NT2/D1 (cell line): ENCODE measurements at regions not wholly inside any gene's neighbourhood (a gene's known extent, or its start where the extent isn't known, plus 50 kb on each side); places are given as distances from the start of the nearest gene placed in this dataset.

Source experiments
- DNase-seq: peaks from one replicate; pipeline ENCODE4 v3.0.0-alpha.2; 2011; ENCODE audit warnings: low read depth, low spot score
- H3K27me3 ChIP-seq: 2 replicates; pipeline ENCODE4 v1.6.0; 2011; ENCODE audit warnings: mild to moderate bottlenecking; ENCODE audit not compliant: insufficient read length, insufficient read depth
- H3K36me3 ChIP-seq: 2 replicates; pipeline ENCODE4 v1.6.1; 2011; ENCODE audit warnings: mild to moderate bottlenecking, low read length, mixed read lengths; ENCODE audit not compliant: insufficient read depth, insufficient read length
- H3K4me1 ChIP-seq: 2 replicates; pipeline ENCODE4 v1.5.1; 2011; ENCODE audit not compliant: insufficient read depth, insufficient read length
- H3K4me3 ChIP-seq: 2 replicates; pipeline ENCODE4 v1.5.1; 2011; ENCODE audit warnings: low read depth; ENCODE audit not compliant: insufficient read length
- H3K9ac ChIP-seq: 2 replicates; pipeline ENCODE4 v1.6.0; 2011; ENCODE audit warnings: low read depth; ENCODE audit not compliant: insufficient read length
- H3K9me3 ChIP-seq: 2 replicates; pipeline ENCODE4 v1.5.1; 2011; ENCODE audit warnings: mild to moderate bottlenecking, low read length; ENCODE audit not compliant: insufficient read depth
- SUZ12 ChIP-seq: IDR thresholded peaks from 2 replicates; pipeline ENCODE4 v1.6.1; 2011; ENCODE audit not compliant: insufficient read length, insufficient read depth; ENCODE audit errors: extremely low read depth
- YY1 ChIP-seq: IDR thresholded peaks from 2 replicates; pipeline ENCODE4 v1.6.1; 2011; ENCODE audit not compliant: insufficient read length, insufficient read depth
- ZNF274 ChIP-seq: IDR thresholded peaks from 2 replicates; pipeline ENCODE4 v1.6.1; 2011; ENCODE audit warnings: mild to moderate bottlenecking, low read depth, low read length

GRCh38 chr2:156706576-156706975 lies 270.4 kb downstream of the GPD2 start:
- no peaks in the 10 kb centered on the region for H3K9me3 ChIP-seq
- DNase-seq, result no peak
- no peak overlapping the region for H3K4me3 ChIP-seq
- no peaks in the 10 kb centered on the region for H3K36me3 ChIP-seq
- no peaks in the 10 kb centered on the region for H3K27me3 ChIP-seq
- no peak for TF ChIP-seq SUZ12
- TF ChIP-seq ZNF274, result no peak
- no peak for TF ChIP-seq YY1
- no peak overlapping the region for H3K9ac ChIP-seq
- H3K4me1 ChIP-seq, result no peaks in the 10 kb centered on the region

GRCh38 chr2:156708051-156708450 lies 271.9 kb downstream of the GPD2 start:
- H3K9ac ChIP-seq, result no peak overlapping the region
- no peaks in the 10 kb centered on the region for H3K4me1 ChIP-seq
- no peaks in the 10 kb centered on the region for H3K36me3 ChIP-seq
- no peaks in the 10 kb centered on the region for H3K27me3 ChIP-seq
- no peak for TF ChIP-seq ZNF274
- TF ChIP-seq SUZ12, result no peak
- TF ChIP-seq YY1, result no peak
- no peak for DNase-seq
- no peaks in the 10 kb centered on the region for H3K9me3 ChIP-seq
- no peak overlapping the region for H3K4me3 ChIP-seq

- DNase-seq, result no peak
- TF ChIP-seq YY1 (no peak), ZNF274 (no peak), SUZ12 (no peak)
Observed at GRCh38 chr2:156709091-156709490, 272.9 kb downstream of the GPD2 start.

GRCh38 chr2:156719036-156719435 lies 282.9 kb downstream of the GPD2 start:
- H3K36me3 ChIP-seq, result no peaks in the 10 kb centered on the region
- no peaks in the 10 kb centered on the region for H3K4me1 ChIP-seq
- H3K9me3 ChIP-seq, result no peaks in the 10 kb centered on the region; the same call in 1 of the 2 replicates
- no peak overlapping the region for H3K4me3 ChIP-seq
- DNase-seq, result no peak
- H3K27me3 ChIP-seq, result no peaks in the 10 kb centered on the region
- TF ChIP-seq ZNF274, result no peak
- no peak for TF ChIP-seq YY1
- H3K9ac ChIP-seq, result no peak overlapping the region

More at GRCh38 chr2:156709091-156709490, 272.9 kb downstream of the GPD2 start:
- Histone ChIP-seq H3K9me3 (no peaks in the 10 kb centered on the region), H3K4me3 (no peak overlapping the region), H3K36me3 (no peaks in the 10 kb centered on the region), H3K4me1 (no peaks in the 10 kb centered on the region), H3K9ac (no peak overlapping the region), H3K27me3 (no peaks in the 10 kb centered on the region)

GRCh38 chr2:156727867-156728266 lies 291.7 kb downstream of the GPD2 start:
- TF ChIP-seq YY1 (no peak), ZNF274 (no peak), SUZ12 (no peak)
- DNase-seq, result no peak
- H3K4me1 ChIP-seq, result no peaks in the 10 kb centered on the region
- no peaks in the 10 kb centered on the region for H3K9me3 ChIP-seq
- no peak overlapping the region for H3K4me3 ChIP-seq
- no peaks in the 10 kb centered on the region for H3K27me3 ChIP-seq
- no peak overlapping the region for H3K9ac ChIP-seq
- no peaks in the 10 kb centered on the region for H3K36me3 ChIP-seq

GRCh38 chr2:156728328-156728727 lies 292.1 kb downstream of the GPD2 start:
- no peaks in the 10 kb centered on the region for H3K9me3 ChIP-seq
- H3K4me1 ChIP-seq, result no peaks in the 10 kb centered on the region
- TF ChIP-seq YY1, result no peak
- TF ChIP-seq SUZ12, result no peak
- no peak for TF ChIP-seq ZNF274
- DNase-seq, result no peak
- no peaks in the 10 kb centered on the region for H3K36me3 ChIP-seq
- no peak overlapping the region for H3K4me3 ChIP-seq
- H3K27me3 ChIP-seq, result no peaks in the 10 kb centered on the region
- no peak overlapping the region for H3K9ac ChIP-seq

- no peak for DNase-seq
- no peak overlapping the region for H3K4me3 ChIP-seq
- H3K9me3 ChIP-seq, result no peaks in the 10 kb centered on the region
- TF ChIP-seq ZNF274, result no peak
- no peak for TF ChIP-seq YY1
- no peaks in the 10 kb centered on the region for H3K27me3 ChIP-seq
- no peak overlapping the region for H3K9ac ChIP-seq
- no peaks in the 10 kb centered on the region for H3K36me3 ChIP-seq
- no peaks in the 10 kb centered on the region for H3K4me1 ChIP-seq
Observed at GRCh38 chr2:156731506-156731905, 295.3 kb downstream of the GPD2 start.

GRCh38 chr2:156736950-156737349 lies 300.8 kb downstream of the GPD2 start:
- no peaks in the 10 kb centered on the region for H3K27me3 ChIP-seq
- DNase-seq, result no peak
- no peak overlapping the region for H3K4me3 ChIP-seq
- H3K9ac ChIP-seq, result no peak overlapping the region
- no peak for TF ChIP-seq SUZ12
- TF ChIP-seq ZNF274, result no peak
- no peaks in the 10 kb centered on the region for H3K9me3 ChIP-seq
- H3K36me3 ChIP-seq, result no peaks in the 10 kb centered on the region
- no peaks in the 10 kb centered on the region for H3K4me1 ChIP-seq
